HG02798 (cell line): ENCODE measurements at regions not wholly inside any gene's neighbourhood (a gene's known extent, or its start where the extent isn't known, plus 50 kb on each side); places are given as distances from the start of the nearest gene placed in this dataset.
"Not testable (repeated sequence)": the region's sequence is repeated elsewhere in the genome, so short reads cannot be mapped to it uniquely, and the experiment has no call there.

Experiments
- ATAC-seq: cut with Tn5 transposase; IDR thresholded peaks from one replicate; pipeline ENCODE4 v1.9.1; 2021; ENCODE audit warnings: mild to moderate bottlenecking; ENCODE audit not compliant: unreplicated experiment, poor library complexity

DNA sequence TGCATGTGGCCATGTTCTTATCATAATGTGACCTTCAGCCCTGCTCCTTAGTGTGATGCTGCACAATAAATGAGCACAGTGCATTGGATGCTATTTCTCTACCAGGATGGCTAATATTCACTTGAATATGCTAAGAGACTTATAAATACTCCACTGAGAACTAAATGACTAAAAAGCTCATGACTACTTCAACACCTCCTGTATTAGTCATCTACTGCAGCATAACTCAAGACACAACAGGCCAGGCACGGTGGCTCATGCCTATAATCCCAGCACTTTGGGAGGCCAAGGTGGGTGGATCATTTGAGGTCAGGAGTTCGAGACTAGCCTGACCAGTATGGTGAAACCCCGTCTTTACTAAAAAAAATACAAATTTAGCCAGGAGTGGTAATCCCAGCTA, 213.4 kb downstream of the RND3 start:
- ATAC-seq: no peak

DNA sequence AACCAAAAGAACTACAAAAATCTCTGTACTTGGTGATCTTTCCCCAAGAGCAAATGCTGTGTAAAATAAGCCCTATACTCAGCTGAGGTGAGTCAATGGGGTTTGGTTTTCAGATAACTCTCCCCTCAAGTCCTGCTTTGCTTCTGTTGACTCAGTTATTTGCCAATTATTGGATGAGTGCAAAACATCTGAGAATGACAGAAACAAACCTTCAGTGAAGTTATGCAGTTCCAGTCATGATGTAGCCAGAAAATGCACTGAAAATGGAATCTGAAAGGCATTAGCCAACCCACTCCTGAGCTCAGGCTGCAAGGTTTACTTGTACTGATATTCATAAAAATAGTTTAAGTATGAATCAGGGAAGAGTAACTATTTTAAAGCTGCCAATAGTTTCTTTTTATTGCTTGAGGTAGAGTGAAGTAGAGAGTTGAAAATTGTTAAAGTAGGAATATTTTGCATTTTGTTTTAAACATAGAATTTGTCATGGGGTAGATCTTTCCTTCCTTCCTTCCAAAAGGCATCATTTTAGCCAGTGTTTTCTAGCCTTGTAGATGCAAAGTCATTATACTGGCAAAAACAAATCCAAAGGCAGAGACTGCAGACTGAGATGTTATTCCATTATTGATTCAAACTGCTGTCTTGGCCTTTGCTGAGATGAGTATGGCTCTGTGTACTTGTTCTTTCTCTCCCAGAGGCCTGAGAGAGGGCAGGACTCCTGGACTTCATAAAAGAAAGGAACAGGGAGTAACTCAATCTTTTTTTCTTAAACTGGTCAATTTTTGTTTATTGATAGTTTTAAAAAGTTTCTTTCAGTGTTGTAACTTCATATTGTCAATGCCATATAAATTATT, 215.3 kb downstream of the RND3 start:
- ATAC-seq: no peak

DNA sequence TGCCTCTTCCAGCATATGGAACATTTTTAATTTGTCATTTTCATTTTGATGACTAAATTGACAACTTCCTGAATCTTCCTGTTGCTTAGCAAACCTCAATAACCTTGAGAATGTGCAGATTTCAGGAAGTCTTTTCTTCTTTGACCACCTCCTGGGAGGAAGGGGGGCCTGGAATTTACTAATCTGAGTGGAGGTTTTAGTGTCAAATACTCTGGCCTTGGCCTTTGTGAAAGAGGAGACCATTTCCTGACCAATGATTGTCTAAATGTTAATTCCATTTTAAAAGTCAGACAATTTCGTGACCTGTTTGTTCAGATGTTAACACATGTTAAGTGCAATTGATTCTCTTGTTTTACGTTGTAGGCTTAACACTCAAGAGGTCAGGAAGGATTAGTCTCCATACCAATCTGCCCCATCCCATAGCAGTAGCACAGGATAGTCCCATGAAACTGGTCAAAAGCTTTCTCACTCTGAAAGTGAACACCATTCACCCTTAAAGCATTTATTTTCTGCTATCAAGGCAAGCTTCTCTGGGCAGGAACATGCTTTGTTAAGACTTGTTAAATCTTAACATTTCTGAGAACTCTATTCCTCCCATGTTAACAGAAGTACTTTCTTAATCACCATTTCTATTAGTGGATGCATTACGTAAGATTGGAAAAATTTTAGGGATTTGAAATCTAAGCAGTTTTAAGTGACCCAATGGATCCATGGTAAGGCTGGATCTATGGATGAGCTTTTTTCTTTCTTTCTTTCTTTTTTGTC, 219.6 kb downstream of the RND3 start:
- no peak for ATAC-seq

DNA sequence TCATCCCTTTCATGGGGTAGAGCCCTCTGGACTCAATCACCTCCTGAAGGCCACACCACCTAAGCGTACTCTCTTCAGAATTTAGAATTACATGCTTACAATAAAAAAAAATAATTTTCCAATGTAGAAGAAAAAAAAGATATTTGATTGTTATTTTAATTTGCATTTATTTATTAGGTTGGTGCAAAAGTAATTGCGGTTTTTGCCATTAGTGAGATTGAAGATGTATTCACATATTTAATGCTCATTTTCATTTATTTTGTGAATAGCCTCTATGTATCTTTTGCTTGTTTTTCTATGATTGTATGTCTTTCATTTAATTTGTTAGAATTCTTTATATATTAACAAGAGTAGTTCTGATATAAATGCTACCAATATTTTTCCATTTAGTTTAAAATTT, 220.5 kb downstream of the RND3 start:
- ATAC-seq: no peak

DNA sequence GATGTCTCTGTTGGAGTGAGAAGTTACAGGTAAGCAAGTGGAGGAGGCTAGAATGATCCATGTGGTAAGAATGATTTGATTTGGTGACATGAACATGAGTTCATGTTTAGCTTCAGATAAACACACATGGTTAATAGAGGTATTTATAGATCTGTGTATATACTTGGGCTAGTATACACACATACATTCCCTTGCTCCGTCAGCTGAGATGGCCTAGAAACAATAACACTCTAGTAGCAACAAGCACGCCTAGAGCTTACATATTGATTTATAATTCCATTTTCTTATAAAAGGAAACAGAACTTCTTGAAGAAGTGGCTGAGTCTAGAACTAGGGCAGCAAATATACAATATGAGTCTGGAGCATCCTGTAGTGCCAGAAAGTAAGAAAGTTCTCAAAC, 223.0 kb downstream of the RND3 start:
- no peak for ATAC-seq

DNA sequence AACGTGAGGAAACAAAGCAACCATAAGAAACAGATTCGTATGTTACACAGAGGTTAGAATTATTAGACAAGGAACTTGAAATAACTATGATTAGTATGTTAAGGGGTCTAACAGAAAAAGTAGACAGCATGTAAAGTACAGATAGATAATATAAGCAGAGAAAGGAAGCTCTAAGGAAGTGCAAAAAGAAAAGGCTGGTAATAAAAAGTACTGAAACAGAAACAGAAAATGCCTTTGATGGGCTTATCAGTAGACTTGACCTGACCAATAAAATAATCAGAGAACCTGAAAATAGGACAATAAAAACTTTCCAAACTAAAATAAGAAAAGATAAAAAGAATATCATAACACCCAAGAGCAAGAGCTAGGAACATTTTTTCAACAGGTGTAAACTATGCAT, 225.8 kb downstream of the RND3 start:
- ATAC-seq: no peak

DNA sequence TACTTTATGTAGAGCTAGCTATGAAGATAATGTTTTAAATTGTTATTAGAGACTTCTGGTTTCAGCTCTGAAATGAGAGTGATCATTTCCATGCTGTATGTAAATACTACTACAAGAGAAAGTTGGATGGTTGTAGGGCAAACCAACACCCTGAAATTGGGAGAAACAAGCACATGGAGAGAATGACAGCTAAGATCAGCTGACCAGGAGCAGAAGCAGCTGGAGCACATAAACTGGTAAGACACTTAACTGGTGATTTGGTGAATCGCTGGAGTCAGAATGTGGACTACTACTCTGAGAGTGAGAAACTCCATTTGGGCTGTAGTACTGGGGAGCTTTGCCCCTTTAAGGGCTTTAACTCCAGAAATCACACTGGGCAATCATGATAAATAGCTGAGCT, 226.8 kb downstream of the RND3 start:
- no peak for ATAC-seq

DNA sequence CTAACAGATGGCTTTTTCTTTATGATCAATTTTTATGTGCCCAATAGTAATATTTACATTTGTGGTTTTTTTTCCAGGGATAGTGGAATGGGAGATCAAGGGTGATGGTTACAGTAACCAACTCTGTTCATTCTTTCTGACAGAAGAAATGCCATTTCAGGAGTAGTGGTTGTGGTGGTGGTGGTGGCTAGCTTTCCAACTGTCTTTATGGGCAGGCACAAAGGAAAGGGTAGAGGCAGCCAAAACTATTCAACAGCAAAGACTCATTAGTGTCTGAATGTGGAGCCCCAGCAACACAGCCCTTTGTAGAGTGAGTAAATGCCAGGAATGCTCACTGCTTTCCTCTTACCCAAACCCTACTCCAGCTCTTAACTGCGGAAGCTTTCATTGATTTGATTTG, 227.7 kb downstream of the RND3 start:
- no peak for ATAC-seq

DNA sequence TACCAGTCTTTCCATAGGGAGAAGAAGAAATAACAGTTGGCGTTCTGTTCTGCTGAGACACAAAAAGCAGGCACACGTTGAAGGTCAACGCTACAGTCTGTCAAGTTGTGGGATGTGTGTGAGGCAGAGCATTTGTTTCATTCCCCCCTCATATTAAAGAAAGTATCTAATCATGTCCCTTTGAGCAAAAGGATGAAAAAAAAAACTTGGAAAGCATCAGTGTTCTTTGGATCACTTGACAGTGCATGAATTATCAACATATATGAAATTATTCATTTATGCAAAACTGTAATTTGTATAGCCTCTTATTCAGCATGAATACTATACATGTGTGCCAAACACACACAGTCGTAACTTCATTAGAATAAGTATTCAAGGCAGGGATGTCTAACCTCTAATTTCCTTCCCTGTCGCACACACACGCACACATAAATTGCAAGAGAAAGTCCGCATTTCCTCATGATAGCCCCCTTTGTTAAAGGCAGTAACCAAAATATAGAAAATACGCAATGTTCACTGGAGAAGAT, 228.6 kb downstream of the RND3 start:
- ATAC-seq: no peak

DNA sequence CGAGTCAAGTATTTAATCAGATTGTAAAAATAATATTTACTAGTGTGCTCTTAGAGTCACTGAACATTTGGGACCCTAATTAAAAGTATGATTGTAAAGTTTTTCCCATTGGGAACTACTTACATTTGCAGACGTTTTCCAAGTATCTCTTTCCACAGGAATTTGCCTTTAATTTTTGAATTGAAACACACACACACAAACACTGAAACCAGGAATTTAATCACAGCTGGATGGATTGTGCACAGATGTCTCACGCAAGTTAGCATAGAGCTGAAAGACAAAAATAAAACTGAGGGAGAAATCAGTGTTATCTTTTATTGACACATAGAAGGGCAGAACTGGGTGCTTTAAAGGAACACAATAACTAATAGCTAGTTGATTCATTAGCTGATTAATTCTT, 230.7 kb downstream of the RND3 start:
- no peak for ATAC-seq

DNA sequence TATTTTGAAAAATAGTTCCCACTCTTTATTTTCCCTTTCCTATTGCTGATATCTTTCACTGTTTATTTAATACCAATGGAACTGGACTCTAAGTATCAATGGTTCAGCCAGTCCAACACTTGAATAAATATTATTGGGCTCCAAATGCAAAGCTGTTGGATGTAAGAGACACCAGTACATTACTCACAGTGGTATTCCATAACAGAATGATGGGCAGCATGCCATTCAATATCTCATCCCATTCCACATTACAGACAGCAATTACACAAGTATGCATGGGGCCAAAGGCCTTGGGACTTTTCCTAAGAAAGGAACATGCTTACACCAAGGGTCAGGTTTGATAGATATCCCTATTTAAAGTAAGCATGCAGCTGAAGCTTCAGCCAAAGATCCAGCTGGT, 231.9 kb downstream of the RND3 start:
- ATAC-seq: no peak

DNA sequence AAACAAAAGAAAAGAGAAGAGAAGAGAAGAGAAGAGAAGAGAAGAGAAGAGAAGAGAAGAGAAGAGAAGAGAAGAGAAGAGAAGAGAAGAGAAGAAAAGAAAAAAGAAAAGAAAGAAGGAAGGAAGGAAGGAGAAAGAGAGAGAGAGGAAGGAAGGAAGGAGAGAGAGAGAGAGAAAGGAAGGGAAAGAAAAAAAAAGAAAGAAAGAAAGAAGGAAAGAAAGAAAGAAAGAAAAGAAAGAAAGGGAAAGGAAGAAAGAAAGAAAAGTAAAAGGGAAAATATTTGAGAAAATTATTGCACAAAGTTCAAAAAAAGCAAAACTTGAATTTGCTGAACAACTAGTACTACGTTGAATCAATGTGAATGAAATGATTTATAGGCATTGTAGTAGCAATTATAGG, 237.7 kb downstream of the RND3 start:
- ATAC-seq: not testable (repeated sequence)

DNA sequence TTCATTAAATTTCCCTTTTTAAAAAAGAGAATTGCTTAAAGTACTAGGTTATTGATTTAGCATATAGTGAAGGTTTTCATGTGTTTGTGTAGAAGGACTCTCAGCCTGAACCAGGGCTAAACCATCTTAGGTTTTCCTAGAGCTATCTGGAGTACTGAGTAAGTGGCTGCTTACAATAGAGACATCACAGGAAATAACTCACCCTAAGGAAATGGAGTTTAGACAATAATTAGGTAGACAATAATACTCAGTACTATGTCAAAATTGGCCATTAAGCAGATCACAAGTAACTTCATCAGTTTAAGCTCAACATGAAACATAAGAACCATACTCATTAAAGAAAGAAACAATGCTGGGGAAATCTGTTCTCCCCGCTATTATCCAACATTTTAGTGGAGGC, 240.0 kb downstream of the RND3 start:
- no peak for ATAC-seq

DNA sequence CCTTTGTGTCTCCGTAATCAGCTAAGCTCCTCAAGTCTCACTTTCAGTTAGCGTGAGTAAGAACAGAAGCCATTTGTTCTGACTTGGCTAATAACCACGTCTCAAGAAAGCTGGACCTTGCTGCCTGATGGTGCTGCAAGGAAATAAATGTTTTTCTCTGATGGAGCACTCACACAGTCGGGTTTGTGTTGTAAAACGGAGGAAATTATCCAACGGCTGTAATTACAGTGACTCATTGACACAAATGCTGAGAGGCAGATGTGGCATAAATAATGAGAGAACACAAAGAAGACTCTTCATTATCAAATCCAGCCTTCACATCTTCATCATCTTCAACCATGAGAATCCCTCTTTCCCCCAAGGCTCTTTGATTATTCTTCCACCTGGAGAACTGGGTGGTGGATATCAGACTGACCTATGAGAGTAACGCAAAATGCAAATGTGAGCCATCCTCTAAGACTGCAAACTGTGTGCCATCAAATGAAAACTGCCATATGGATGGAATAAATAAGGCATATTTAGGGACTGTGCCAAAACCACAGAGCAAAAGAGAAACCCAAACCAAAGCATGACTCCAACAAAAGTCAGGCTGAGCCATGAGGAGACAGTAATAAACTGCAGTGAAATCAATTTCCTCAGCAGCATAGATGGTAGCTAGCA, 252.6 kb downstream of the RND3 start:
- ATAC-seq: no peak

DNA sequence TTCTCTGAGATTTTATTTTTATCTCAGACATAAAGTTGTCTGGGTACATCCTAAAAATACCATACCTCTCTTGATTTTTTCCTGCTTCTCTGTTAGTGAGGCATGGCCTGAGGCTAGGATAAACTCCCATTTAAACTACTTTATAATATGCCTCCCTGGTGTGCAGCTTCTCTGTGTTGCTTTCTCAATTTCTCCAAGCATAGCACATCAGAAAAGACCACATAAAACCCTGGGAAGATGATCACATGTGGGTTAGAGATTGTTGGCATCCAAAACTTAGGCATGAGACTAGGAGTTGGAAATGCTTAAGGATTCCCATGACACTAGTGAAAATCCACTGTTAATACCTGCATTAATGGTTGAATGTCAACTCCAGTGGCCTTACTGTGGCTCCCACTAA, 254.6 kb downstream of the RND3 start:
- ATAC-seq: no peak

DNA sequence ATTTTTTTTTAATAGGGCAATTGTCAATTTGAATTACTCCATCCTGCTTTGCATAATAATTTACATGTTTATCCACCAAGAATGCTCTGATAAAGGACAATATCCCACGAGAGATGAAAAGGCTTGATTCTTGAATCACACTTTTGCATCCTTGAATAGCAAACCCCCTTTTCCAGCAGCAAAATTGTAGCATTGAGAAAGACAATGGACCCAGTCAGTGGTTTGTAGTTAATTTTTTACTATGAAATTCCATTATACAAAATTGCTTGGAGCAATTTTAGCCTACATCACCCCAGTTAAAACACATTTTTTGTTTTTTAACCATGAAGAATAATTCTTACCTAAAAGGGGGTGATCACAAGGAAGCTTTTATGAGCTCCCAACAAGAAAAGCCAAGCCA, 255.1 kb downstream of the RND3 start:
- no peak for ATAC-seq

DNA sequence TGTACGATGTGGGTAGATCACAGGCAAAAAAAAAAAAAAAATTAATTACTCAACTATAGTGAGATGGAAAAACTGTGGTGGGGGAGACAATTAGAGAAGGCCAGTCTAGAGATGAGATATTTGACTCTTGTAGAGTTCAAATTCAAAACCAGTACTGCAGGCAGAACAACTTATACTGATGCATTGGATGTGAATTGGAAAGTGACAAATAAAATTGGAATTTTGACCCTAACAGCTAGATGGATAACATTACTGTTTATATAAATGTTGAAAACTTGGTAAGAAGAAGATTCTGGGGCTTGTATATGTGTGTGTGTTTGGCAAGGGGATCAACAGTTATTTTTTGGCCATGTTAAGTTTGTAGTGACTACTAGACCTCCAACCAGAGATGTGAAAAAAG, 256.9 kb downstream of the RND3 start:
- ATAC-seq: no peak

DNA sequence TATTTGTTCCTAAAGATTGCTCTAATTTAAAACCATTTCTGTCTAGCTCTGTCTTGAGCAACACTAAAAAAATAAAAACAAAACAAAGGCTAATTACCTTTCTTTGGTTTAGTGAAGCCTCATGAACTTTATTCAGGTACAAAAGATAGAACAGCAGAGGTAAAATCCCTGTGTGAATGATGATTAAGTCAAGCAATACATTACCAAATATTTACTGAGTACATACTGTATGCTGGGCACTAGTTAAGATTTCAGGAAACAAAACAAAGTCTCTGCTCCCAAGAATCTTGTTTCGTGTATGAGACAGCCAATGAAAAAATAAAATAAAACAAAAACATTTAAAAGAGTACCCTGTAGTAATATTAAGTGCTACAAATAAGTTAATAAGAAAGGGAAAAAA, 257.5 kb downstream of the RND3 start:
- ATAC-seq: no peak

DNA sequence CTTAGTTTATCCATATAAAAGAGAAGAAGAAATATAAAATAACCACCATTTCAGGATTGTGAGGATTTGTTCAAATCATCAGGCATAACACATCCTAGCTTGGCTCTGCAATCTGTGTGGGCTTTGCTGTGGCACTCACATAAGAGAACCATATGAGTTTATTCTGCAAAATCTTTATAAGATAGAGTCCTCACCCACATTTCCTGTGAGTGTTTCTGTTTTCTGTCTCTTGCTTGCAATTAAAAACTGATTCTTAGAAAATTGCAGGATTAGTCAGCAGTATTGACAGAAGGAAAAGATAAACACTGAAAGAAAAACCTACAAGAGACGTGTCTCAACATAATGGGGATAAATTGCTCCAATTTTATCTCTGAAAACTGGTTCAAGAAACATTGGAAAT, 258.5 kb downstream of the RND3 start:
- ATAC-seq: no peak

DNA sequence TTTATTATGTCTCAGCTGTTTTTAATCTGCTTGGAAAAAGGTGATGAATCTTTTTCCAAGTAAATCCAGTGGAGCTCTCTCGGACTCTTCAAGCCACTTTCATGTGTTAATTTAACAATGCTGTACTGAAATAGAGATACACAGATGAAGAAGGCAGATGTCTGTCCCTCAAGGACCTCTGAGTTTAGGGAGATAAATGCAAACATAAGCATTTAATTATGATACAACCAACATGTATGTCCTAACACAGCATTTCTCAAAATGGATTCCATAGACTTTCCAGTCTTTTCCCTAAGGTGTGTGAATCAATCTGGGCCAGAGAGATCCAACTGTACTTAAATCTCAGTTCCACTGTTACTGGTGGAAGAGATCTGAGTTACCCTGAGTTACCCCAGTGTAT, 262.4 kb downstream of the RND3 start:
- ATAC-seq: no peak

DNA sequence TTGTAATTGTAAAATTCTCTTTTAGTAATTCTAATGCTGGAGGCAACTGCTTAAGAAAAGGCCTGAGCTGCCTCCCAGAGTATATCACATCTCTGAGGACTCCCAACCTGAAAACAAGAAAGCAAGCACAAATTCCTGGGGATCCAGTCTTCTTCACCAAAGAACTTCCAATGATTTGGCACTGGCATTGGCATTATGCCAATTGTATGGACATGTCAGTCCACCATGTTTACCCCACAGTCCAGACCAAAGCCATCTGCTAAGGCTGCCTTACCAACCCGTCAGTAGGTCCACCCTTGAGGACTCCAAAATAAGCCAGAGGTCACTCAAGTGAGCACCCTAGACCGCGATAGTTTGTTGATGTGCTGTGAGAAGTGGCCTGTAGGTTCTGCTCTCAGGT, 263.1 kb downstream of the RND3 start:
- ATAC-seq: no peak
